A549 (cell line): ENCODE measurements at regions not wholly inside any gene's neighbourhood (a gene's known extent, or its start where the extent isn't known, plus 50 kb on each side); places are given as distances from the start of the nearest gene placed in this dataset.
"Not testable (repeated sequence)": the region's sequence is repeated elsewhere in the genome, so short reads cannot be mapped to it uniquely, and the experiment has no call there.

Experiments used
- POLR2A ChIP-seq: IDR thresholded peaks from 2 replicates; pipeline ENCODE4 v1.6.1; 2012; ENCODE audit warnings: mild to moderate bottlenecking, low read length
- RAD21 ChIP-seq, 2 experiments: fragments of >200 bp in 1 of 2; sonication (Bioruptor Twin) in 1 of 2; formaldehyde crosslinking in 1 of 2; IDR thresholded peaks in 1 of 2; conservative IDR thresholded peaks in 1 of 2; 2 replicates in 1 of 2; 3 replicates in 1 of 2; pipeline ENCODE4 v1.6.1; 2012 to 2018; ENCODE audit warnings: inconsistent platforms in 1 of 2

DNA sequence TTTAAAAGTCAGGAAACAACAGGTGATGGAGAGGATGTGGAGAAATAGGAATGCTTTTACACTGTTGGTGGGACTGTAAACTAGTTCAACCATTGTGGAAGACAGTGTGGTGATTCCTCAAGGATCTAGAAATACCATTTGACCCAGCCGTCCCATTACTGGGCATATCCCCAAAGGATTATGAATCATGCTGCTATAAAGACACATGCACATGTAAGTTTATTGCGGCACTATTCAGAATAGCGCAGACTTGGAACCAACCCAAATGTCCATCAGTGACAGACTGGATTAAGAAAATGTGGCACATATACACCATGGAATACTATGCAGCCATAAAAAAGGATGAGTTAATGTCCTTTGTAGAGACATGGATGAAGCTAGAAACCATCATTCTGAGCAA, 359.8 kb upstream of the CCDC179 start:
- not testable (repeated sequence) for TF ChIP-seq POLR2A; RAD21 (conservative IDR thresholded peaks at IDR 0.05 in 1 of 2, IDR thresholded peaks at IDR 0.05 in 1 of 2)
